Astrocyte (in vitro differentiated cells and primary cell): ENCODE measurements at regions not wholly inside any gene's neighbourhood (a gene's known extent, or its start where the extent isn't known, plus 50 kb on each side); places are given as distances from the start of the nearest gene placed in this dataset.

Experiments used
- DNase-seq: peaks from one replicate; pipeline ENCODE4 v3.0.0-alpha.2; 2010; ENCODE audit warnings: low read depth
- FAIRE-seq: peaks from 2 replicates; lab custom pipeline; 2011; peaks lifted over from hg19 to GRCh38; lab: Jason Lieb, UNC
- H2AFZ ChIP-seq: 2 replicates; pipeline ENCODE4 v1.6.0; 2012; ENCODE audit warnings: low read depth, low read length, inconsistent platforms
- H3K27ac ChIP-seq: 2 replicates; pipeline ENCODE4 v1.5.1; 2011; ENCODE audit warnings: low read depth, low read length, inconsistent platforms
- H3K27me3 ChIP-seq: 2 replicates; pipeline ENCODE4 v1.6.0; 2011; ENCODE audit warnings: low read length, inconsistent platforms; ENCODE audit not compliant: insufficient read depth
- H3K36me3 ChIP-seq: 2 replicates; pipeline ENCODE4 v1.5.1; 2011; ENCODE audit warnings: low read length, inconsistent platforms; ENCODE audit not compliant: insufficient read depth
- H3K4me1 ChIP-seq: 2 replicates; pipeline ENCODE4 v1.5.1; 2011; ENCODE audit warnings: low read length, inconsistent platforms; ENCODE audit not compliant: insufficient read depth
- H3K4me2 ChIP-seq: 2 replicates; pipeline ENCODE4 v1.6.0; 2012; ENCODE audit warnings: low read length, inconsistent platforms
- H3K4me3 ChIP-seq: 2 replicates; pipeline ENCODE4 v1.5.1; 2011; ENCODE audit warnings: low read depth, mild to moderate bottlenecking, low read length, inconsistent platforms; ENCODE audit not compliant: insufficient read depth
- H3K79me2 ChIP-seq: 2 replicates; pipeline ENCODE4 v1.6.0; 2012; ENCODE audit warnings: mild to moderate bottlenecking, low read length, inconsistent platforms; ENCODE audit not compliant: insufficient read depth
- H3K9ac ChIP-seq: 2 replicates; pipeline ENCODE4 v1.6.0; 2012; ENCODE audit warnings: mild to moderate bottlenecking, low read length, inconsistent platforms
- H3K9me3 ChIP-seq: 2 replicates; pipeline ENCODE4 v1.5.1; 2012; ENCODE audit warnings: low read depth, mild to moderate bottlenecking, low read length, inconsistent platforms; ENCODE audit not compliant: insufficient read depth
- H4K20me1 ChIP-seq: 2 replicates; pipeline ENCODE4 v1.6.0; 2012; ENCODE audit warnings: low read length, inconsistent platforms; ENCODE audit not compliant: insufficient read depth
- H3K27ac Mint-ChIP-seq: one replicate; pipeline ENCODE4 v1.8.0; 2021; ENCODE audit warnings: mild to moderate bottlenecking, mixed read lengths; ENCODE audit not compliant: unreplicated experiment
- H3K27me3 Mint-ChIP-seq: one replicate; pipeline ENCODE4 v1.8.0; 2021; ENCODE audit warnings: low read depth, mixed read lengths; ENCODE audit not compliant: unreplicated experiment
- H3K36me3 Mint-ChIP-seq: one replicate; pipeline ENCODE4 v1.8.0; 2021; ENCODE audit warnings: low read depth, mixed read lengths; ENCODE audit not compliant: unreplicated experiment
- H3K4me1 Mint-ChIP-seq: one replicate; pipeline ENCODE4 v1.8.0; 2021; ENCODE audit warnings: low read depth, mixed read lengths; ENCODE audit not compliant: unreplicated experiment
- H3K4me3 Mint-ChIP-seq: one replicate; pipeline ENCODE4 v1.8.0; 2021; ENCODE audit warnings: mild to moderate bottlenecking, moderate library complexity, mixed read lengths; ENCODE audit not compliant: unreplicated experiment
- H3K9me3 Mint-ChIP-seq: one replicate; pipeline ENCODE4 v1.8.0; 2021; ENCODE audit warnings: mild to moderate bottlenecking, mixed read lengths; ENCODE audit not compliant: unreplicated experiment
- EZH2 ChIP-seq: IDR thresholded peaks from 2 replicates; pipeline ENCODE4 v1.6.1; 2012; ENCODE audit warnings: mild to moderate bottlenecking, low read length, inconsistent platforms; ENCODE audit not compliant: insufficient read depth
- TF ChIP-seq, protein P1 (sequence below): IDR thresholded peaks from 2 replicates; pipeline ENCODE4 v1.5.1; 2011; ENCODE audit warnings: low read depth, mild to moderate bottlenecking, inconsistent platforms, low read length, moderate library complexity; ENCODE audit not compliant: insufficient read depth

DNA sequence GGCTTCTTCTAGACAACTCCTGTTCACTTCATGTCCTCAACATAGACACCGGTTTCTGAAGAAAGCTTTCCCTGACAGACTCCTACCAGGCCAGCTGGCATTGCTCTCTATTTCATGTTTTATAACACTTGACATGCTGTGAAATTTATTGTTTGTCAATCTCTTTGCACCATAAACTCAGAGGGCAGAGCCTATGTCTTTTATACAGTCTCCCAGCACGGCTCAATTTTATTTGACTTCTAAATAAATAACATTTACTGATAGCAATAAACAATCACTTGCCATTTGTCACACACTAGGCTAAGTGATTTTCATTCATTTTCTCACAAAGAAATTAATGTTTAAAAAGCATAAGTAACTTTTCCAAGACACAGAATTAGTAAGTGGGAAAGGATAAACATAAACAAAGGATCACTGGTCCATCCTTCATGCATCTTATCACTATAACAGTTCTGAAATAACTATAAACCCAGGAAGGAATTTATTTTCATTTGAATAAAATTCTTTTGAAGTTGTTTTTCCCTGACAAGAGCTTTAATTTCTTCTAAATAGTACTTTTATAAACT is 577.6 kb downstream of the TECRL start:
- no peaks in the 10 kb centered on the region for H3K27me3 ChIP-seq
- TF ChIP-seq EZH2: no peak
- TF ChIP-seq, protein P1, sequence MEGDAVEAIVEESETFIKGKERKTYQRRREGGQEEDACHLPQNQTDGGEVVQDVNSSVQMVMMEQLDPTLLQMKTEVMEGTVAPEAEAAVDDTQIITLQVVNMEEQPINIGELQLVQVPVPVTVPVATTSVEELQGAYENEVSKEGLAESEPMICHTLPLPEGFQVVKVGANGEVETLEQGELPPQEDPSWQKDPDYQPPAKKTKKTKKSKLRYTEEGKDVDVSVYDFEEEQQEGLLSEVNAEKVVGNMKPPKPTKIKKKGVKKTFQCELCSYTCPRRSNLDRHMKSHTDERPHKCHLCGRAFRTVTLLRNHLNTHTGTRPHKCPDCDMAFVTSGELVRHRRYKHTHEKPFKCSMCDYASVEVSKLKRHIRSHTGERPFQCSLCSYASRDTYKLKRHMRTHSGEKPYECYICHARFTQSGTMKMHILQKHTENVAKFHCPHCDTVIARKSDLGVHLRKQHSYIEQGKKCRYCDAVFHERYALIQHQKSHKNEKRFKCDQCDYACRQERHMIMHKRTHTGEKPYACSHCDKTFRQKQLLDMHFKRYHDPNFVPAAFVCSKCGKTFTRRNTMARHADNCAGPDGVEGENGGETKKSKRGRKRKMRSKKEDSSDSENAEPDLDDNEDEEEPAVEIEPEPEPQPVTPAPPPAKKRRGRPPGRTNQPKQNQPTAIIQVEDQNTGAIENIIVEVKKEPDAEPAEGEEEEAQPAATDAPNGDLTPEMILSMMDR: no peak
- FAIRE-seq (no peak), DNase-seq (no peak)
- H3K4me3 ChIP-seq: no peak overlapping the region
- H3K27me3 Mint-ChIP-seq: no peaks in the 10 kb centered on the region
- H3K36me3 Mint-ChIP-seq: no peaks in the 10 kb centered on the region
- H3K9me3 ChIP-seq: no peaks in the 10 kb centered on the region
- no peak overlapping the region for H2AFZ ChIP-seq
- no peak overlapping the region for H3K27ac ChIP-seq
- H3K9me3 Mint-ChIP-seq: no peaks in the 10 kb centered on the region
- no peaks in the 10 kb centered on the region for H3K4me1 ChIP-seq
- H4K20me1 ChIP-seq: no peaks in the 10 kb centered on the region
- H3K27ac Mint-ChIP-seq: no peak overlapping the region
- no peak overlapping the region for H3K4me3 Mint-ChIP-seq
- no peaks in the 10 kb centered on the region for H3K79me2 ChIP-seq
- H3K36me3 ChIP-seq: no peaks in the 10 kb centered on the region
- no peak overlapping the region for H3K9ac ChIP-seq
- H3K4me2 ChIP-seq: no peak overlapping the region
- no peaks in the 10 kb centered on the region for H3K4me1 Mint-ChIP-seq

DNA sequence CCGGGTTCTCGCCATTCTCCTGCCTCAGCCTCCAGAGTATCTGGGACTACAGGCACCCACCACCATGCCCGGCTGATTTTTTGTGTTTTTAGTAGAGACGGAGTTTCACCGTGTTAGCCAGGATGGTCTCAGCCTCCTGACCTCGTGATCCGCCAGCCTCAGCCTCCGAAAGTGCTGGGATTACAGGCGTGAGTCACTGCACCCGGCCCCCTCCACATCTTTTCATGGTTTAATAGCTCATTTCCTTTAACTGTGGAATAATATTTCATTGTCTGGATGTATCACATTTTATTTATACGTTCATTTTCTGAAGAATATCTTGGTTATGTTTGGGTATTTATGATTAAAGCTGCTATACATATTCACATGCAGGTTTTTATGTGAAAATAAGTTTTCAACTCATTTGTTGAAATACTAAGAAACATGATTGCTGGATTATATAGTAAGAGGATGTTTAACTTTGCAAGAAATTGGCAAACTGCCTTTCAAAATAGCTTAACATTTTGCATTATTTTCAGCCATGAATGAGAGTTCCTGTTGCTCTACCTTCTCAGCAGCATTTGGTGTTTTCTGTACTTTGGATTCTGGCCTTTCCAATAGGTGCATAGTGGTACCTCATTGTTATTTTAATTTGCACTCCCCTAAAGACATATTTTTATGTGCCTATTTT is 591.9 kb downstream of the TECRL start:
- DNase-seq (no peak), FAIRE-seq (no peak)
- no peak overlapping the region for H3K27ac Mint-ChIP-seq
- H3K9me3 Mint-ChIP-seq: no peaks in the 10 kb centered on the region
- Histone ChIP-seq H4K20me1 (no peaks in the 10 kb centered on the region), H3K36me3 (no peaks in the 10 kb centered on the region), H3K27ac (no peak overlapping the region), H3K4me3 (no peak overlapping the region), H3K4me1 (no peaks in the 10 kb centered on the region), H2AFZ (no peak overlapping the region), H3K4me2 (no peak overlapping the region), H3K9ac (no peak overlapping the region), H3K27me3 (no peaks in the 10 kb centered on the region), H3K79me2 (no peaks in the 10 kb centered on the region), H3K9me3 (no peaks in the 10 kb centered on the region)
- H3K36me3 Mint-ChIP-seq: no peaks in the 10 kb centered on the region
- no peak overlapping the region for H3K4me3 Mint-ChIP-seq
- no peaks in the 10 kb centered on the region for H3K4me1 Mint-ChIP-seq
- peaks cover 2% of the 10 kb centered on the region for H3K27me3 Mint-ChIP-seq
- TF ChIP-seq EZH2: no peak
- TF ChIP-seq, protein P1: no peak
